ENCODE measurements at regions not wholly inside any gene's neighbourhood (a gene's known extent, or its start where the extent isn't known, plus 50 kb on each side); places are given as distances from the start of the nearest gene placed in this dataset.

GRCh38 chr6:65903992-65904391 is 197.0 kb upstream of the EYS start:
- no peak for DNase-seq (ENCODE audit: low spot score)

GRCh38 chr6:65900928-65901327 is 193.9 kb upstream of the EYS start:
- no peak for DNase-seq (ENCODE audit: low spot score)

- no peak for DNase-seq (ENCODE audit: low spot score)
Measured at GRCh38 chr6:65896140-65896539, 189.1 kb upstream of the EYS start.

GRCh38 chr6:65876668-65877067 is 169.6 kb upstream of the EYS start:
- no peak for DNase-seq (ENCODE audit: low spot score)

GRCh38 chr6:65852369-65852852 is 145.4 kb upstream of the EYS start:
- DNase-seq (ENCODE audit: low spot score): no peak

- no peak for DNase-seq (ENCODE audit: low spot score)
Measured at GRCh38 chr6:65830151-65830550, 123.1 kb upstream of the EYS start.

GRCh38 chr6:65819152-65819551 is 112.1 kb upstream of the EYS start:
- peak; percentile 77 for DNase-seq (ENCODE audit: low spot score)

GRCh38 chr6:65818576-65818975 is 111.5 kb upstream of the EYS start:
- DNase-seq (ENCODE audit: low spot score): no peak

- DNase-seq (ENCODE audit: low spot score): no peak
Measured at GRCh38 chr6:65816991-65817390, 110.0 kb upstream of the EYS start.

GRCh38 chr6:65814071-65814470 is 107.0 kb upstream of the EYS start:
- DNase-seq (ENCODE audit: low spot score): no peak

- DNase-seq (ENCODE audit: low spot score): no peak
Measured at GRCh38 chr6:65803186-65803585, 96.2 kb upstream of the EYS start.

GRCh38 chr6:65799389-65799788 is 92.4 kb upstream of the EYS start:
- no peak for DNase-seq (ENCODE audit: low spot score)

- DNase-seq (ENCODE audit: low spot score): no peak
Measured at GRCh38 chr6:65798280-65799014, 91.4 kb upstream of the EYS start.

- no peak for DNase-seq (ENCODE audit: low spot score)
Measured at GRCh38 chr6:65790666-65791065, 83.6 kb upstream of the EYS start.

GRCh38 chr6:65787787-65788186 is 80.8 kb upstream of the EYS start:
- no peak for DNase-seq (ENCODE audit: low spot score)

- no peak for DNase-seq (ENCODE audit: low spot score)
Measured at GRCh38 chr6:65786815-65787214, 79.8 kb upstream of the EYS start.

GRCh38 chr6:65780691-65781090 is 73.7 kb upstream of the EYS start:
- no peak for DNase-seq (ENCODE audit: low spot score)

GRCh38 chr6:65776332-65776731 is 69.3 kb upstream of the EYS start:
- DNase-seq (ENCODE audit: low spot score): no peak

- no peak for DNase-seq (ENCODE audit: low spot score)
Measured at GRCh38 chr6:65771946-65772345, 64.9 kb upstream of the EYS start.

GRCh38 chr6:65761890-65762289 is 54.9 kb upstream of the EYS start:
- DNase-seq (ENCODE audit: low spot score): no peak

- no peak for DNase-seq (ENCODE audit: low spot score)
Measured at GRCh38 chr6:65760285-65760684, 53.3 kb upstream of the EYS start.

Measured in H4 (cell line).